Heart left ventricle (tissue), 16 donors: ENCODE measurements at regions not wholly inside any gene's neighbourhood (a gene's known extent, or its start where the extent isn't known, plus 50 kb on each side); places are given as distances from the start of the nearest gene placed in this dataset.
A peak's percentile ranks its signal among the peaks of the same experiment; 100 is the strongest.
"Not testable (repeated sequence)": the region's sequence is repeated elsewhere in the genome, so short reads cannot be mapped to it uniquely, and the experiment has no call there.

Source experiments
- ATAC-seq, 4 donors: fragments of 200-7000 bp; cut with Tn5 transposase; one replicate each; pipeline ENCODE4 v1.9.1; 2020 to 2022; ENCODE audit warnings: moderate library complexity in 4 of 4, mild to moderate bottlenecking in 3 of 4, moderate number of reproducible peaks in 1 of 4
- DNase-seq, 5 donors: peaks; one replicate each; pipeline ENCODE4 v3.0.0-alpha.2; 2020
- H3K27ac ChIP-seq, 12 donors: fragments of 200-600 bp; sonication (generic) in 4 of 12; one replicate each; pipeline versions ENCODE4 v1.5.0 to v1.8.0; 2016 to 2022; ENCODE audit warnings: mild to moderate bottlenecking in 2 of 12
- H3K27me3 ChIP-seq, 9 donors: fragments of 200-600 bp; sonication (generic) in 2 of 9; one replicate each; pipeline versions ENCODE4 v1.5.1 to v1.8.0; 2016 to 2022; ENCODE audit warnings: mild to moderate bottlenecking in 3 of 9
- H3K36me3 ChIP-seq, 9 donors: fragments of 200-600 bp; sonication (generic) in 2 of 9; one replicate each; pipeline versions ENCODE4 v1.5.0 to v1.8.0; 2018 to 2022; ENCODE audit warnings: mild to moderate bottlenecking in 2 of 9
- H3K4me1 ChIP-seq, 12 donors: fragments of 200-600 bp; sonication (generic) in 4 of 12; one replicate each; pipeline versions ENCODE4 v1.5.0 to v1.8.0; 2016 to 2022; ENCODE audit warnings: mild to moderate bottlenecking in 3 of 12
- H3K4me3 ChIP-seq, 12 donors: fragments of 200-600 bp; sonication (generic) in 4 of 12; one replicate each; pipeline versions ENCODE4 v1.5.0 to v1.8.0; 2017 to 2022; ENCODE audit warnings: mild to moderate bottlenecking in 9 of 12, moderate library complexity in 4 of 12
- H3K9me3 ChIP-seq, 12 donors: fragments of 200-600 bp; sonication (generic) in 4 of 12; one replicate each; pipeline versions ENCODE4 v1.5.0 to v1.8.0; 2016 to 2022; ENCODE audit warnings: mild to moderate bottlenecking in 1 of 12
- POLR2A ChIP-seq, 2 donors: fragments of 450-650 bp; IDR thresholded peaks; one replicate each; pipeline ENCODE4 v1.6.1; 2017; ENCODE audit warnings: antibody characterized with exemption in 2 of 2, mild to moderate bottlenecking in 2 of 2, moderate library complexity in 2 of 2
- WGBS, 4 donors: extraction: QIAGEN DNeasy Blood & Tissue Kit in 2 of 4; methylation state at CpG; one replicate each; pipeline versions ENCODE4 v1.1.5 to v1.1.7; 2013 to 2018; 5-methylcytosine and 5-hydroxymethylcytosine counted together
- intact Hi-C, 10 donors: fragments of 100-400 bp; cut with DNase I; formaldehyde crosslinking; loops; one replicate each; pipeline versions ENCODE4 v1.11.1 to v1.14.2; 2022
- TF ChIP-seq, protein P1 (sequence below), 12 donors: fragments of 200-600 bp; sonication (generic) in 4 of 12; IDR thresholded peaks; one replicate each; pipeline versions ENCODE4 v1.5.0 to v1.8.0; 2018 to 2022; ENCODE audit warnings: antibody characterized with exemption in 12 of 12, mild to moderate bottlenecking in 5 of 12
- donor health status: ischemic (EF 13 %, LVEDD 7.1; RV severe dilation, severe dysfunction).
- donor health status: healthy with polysubstance abuse.
- donor health status: DM: no; HTN: yes; CAD: no.
- donor health status: DM: no; HTN: no; CAD: no.
- donor health status: ischemic (EF 25% LVEDD 6.9; RV normal size, moderate dysfunction).
- donor health status: ischemic (EF 25% LVEDD 5.7; RV mildly dilated, moderate dysfunction).
- donor health status: healthy.
- donor health status: DM: yes; HTN: yes; CAD: no.
- donor health status: ischemic (EF 35%, LVEDD 5.7; RV mildly dilated, moderate dysfunction).
- donor health status: nonischemic (EF 11% LVEDD 7.7; RV severe dilation, severe dysfunction).
- donor health status: DM: yes; HTN: yes; CAD: no.
- donor health status: PGD.
- donor health status: ischemic (EF 29% LVEDD 5.4; RV normal size, mild dysfunction).
- donor health status: nonischemic (EF 23%, LVEDD 6.1; RV moderate dilation, normal function).

DNA sequence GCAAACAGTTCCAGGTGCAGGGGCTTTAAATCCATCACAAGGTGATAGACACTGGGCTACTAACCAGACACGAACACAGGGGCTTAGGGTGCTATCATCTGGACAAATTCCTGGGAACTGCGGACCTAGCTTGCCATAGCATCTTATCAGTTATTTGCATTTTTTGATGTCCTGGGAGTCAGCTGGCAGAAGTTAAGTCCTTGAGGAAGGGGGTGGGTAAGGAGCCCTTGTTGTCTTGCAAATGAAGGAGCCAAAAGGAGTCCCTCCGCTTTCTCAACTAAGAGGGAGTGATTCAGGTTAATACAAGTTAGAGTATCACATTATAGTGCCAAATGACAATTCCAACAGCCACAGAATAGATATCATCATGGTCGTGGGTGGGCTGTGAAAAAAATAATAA is 108.9 kb downstream of the NPAP1 start:
- ATAC-seq (no peak), DNase-seq (no peak)
- intact Hi-C loops = no loop called here

DNA sequence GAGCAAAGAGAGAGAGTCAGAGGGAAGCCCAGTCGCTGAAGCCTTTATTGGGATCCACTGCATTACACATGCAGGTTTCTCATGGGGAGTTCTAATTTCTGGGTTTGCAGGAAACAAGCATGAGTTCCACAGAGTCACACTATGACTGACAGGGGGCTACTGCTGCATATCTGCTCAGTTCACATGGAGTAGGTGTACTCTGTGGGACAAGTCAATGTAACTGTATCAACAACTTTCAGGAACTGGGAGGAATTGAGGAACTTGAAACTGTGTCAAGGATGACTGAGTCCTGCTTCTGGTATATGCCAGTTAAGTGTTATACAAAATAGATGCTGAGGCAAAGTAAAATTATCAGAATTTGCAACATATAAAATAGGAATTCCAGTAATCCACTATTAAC is 110.8 kb downstream of the NPAP1 start:
- intact Hi-C loops = no loop called here
- ATAC-seq (no peak), DNase-seq (no peak)
- Histone ChIP-seq H3K36me3 (no peaks in the 10 kb centered on the region), H3K27me3 (peaks cover 0 to 9% (median 0%) of the 10 kb centered on the region in 9 donors), H3K9me3 (peaks cover 0 to 11% (median 0%) of the 10 kb centered on the region in 12 donors), H3K4me1 (no peaks in the 10 kb centered on the region), H3K4me3 (no peak overlapping the region), H3K27ac (no peak overlapping the region)
- WGBS, 4 donors = 57 to 80% (median 72%) methylated on average over 1 of the region's 1 CpG
- TF ChIP-seq POLR2A (IDR thresholded peaks at IDR 0.05) = no peak
- TF ChIP-seq, protein P1, sequence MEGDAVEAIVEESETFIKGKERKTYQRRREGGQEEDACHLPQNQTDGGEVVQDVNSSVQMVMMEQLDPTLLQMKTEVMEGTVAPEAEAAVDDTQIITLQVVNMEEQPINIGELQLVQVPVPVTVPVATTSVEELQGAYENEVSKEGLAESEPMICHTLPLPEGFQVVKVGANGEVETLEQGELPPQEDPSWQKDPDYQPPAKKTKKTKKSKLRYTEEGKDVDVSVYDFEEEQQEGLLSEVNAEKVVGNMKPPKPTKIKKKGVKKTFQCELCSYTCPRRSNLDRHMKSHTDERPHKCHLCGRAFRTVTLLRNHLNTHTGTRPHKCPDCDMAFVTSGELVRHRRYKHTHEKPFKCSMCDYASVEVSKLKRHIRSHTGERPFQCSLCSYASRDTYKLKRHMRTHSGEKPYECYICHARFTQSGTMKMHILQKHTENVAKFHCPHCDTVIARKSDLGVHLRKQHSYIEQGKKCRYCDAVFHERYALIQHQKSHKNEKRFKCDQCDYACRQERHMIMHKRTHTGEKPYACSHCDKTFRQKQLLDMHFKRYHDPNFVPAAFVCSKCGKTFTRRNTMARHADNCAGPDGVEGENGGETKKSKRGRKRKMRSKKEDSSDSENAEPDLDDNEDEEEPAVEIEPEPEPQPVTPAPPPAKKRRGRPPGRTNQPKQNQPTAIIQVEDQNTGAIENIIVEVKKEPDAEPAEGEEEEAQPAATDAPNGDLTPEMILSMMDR (IDR thresholded peaks at IDR 0.05) = no peak

More for the DNA sequence above, 108.9 kb downstream of the NPAP1 start:
- Histone ChIP-seq H3K9me3 (peaks cover 0 to 11% (median 0%) of the 10 kb centered on the region in 12 donors), H3K4me3 (no peak overlapping the region), H3K36me3 (no peaks in the 10 kb centered on the region), H3K27me3 (peaks cover 0 to 11% (median 0%) of the 10 kb centered on the region in 9 donors), H3K4me1 (no peaks in the 10 kb centered on the region), H3K27ac (no peak overlapping the region)
- 29 to 37% (median 33%) methylated on average over 4 of the region's 4 CpGs for WGBS, 4 donors
- no peak for TF ChIP-seq POLR2A (IDR thresholded peaks at IDR 0.05)
- TF ChIP-seq, protein P1 (IDR thresholded peaks at IDR 0.05) = no peak

DNA sequence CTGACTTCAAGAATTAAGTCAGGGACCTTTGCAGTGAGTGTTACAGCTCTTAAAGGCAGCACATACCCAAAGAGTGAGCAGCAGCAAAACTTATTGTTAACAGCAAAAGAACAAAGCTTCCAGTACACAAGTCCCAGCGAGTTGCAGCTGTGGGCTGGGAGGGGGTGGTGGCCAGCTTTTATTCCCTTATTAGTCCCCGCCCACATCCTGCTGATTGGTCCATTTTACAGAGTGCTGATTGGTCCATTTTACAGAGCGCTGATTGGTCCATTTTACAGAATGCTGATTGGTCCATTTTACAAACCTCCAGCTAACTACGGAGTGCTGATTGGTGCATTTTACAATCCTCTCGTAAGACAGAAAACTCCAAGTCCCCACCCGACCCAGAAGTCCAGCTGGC is 127.0 kb downstream of the NPAP1 start:
- H3K4me1 ChIP-seq, H3K27me3 ChIP-seq, H3K36me3 ChIP-seq, H3K4me3 ChIP-seq, DNase-seq, intact Hi-C loops, H3K27ac ChIP-seq, ATAC-seq: not testable (repeated sequence)
- H3K9me3 ChIP-seq = peaks cover 0 to 28% (median 0%) of the 10 kb centered on the region in 12 donors
- 64 to 73% (median 67%) methylated on average over 5 to 6 of the region's 6 CpGs for WGBS, 4 donors

DNA sequence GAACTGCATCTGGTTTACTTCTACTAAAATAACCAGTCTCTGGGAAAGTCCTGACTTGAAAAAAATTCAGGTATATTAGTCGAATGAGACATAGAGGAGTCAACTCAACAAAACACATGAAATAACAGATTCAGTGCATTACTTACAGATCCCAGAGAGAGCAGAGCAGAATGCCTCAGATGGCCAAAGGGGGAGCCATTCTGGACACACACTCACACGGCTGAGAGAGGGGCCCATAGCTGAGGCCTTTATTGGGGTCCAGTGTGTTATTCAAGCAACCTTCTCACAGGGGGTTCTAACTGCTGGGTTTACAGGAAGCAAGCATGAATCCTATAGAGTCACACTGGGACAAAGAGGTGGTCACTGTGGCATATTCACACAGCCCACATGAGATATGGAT is 135.1 kb upstream of the SNRPN start:
- WGBS, 4 donors = 48 to 60% (median 55%) methylated on average over 2 of the region's 2 CpGs
- TF ChIP-seq POLR2A (IDR thresholded peaks at IDR 0.05) = no peak
- TF ChIP-seq, protein P1 (IDR thresholded peaks at IDR 0.05) = no peak
- Histone ChIP-seq H3K27me3 (no peaks in the 10 kb centered on the region), H3K4me3 (no peak overlapping the region), H3K9me3 (peaks cover 0 to 11% (median 0%) of the 10 kb centered on the region in 12 donors), H3K4me1 (no peaks in the 10 kb centered on the region), H3K27ac (no peak overlapping the region), H3K36me3 (no peaks in the 10 kb centered on the region)
- ATAC-seq (no peak), DNase-seq (no peak)
- intact Hi-C loops = loop anchor here in 1 of 10 donors (10.0 kb wide), 1 partner anchor 65 kb away; no protein-coding TSS in a partner anchor

DNA sequence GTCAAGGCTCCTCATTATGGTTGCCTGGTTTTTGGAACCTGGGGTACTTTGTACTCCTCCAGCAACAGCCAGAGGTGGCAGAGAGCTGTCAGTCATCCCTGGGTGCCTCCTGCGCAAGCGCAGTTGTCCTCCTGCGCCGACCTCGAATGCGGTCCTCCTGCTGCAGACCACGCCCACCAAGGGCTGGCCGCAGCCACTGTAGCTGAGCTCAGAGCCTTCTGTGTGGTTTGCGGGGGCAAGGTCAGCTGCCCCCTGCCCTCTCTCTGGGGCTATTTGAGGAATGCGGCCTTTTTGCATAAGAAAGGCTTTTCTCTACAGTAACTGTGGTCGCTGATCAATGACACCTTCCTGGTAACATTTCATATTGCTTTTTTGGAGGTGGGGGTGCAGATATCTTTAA is 131.3 kb upstream of the SNRPN start:
- peak overlapping the region in 10 of 12 donors; percentile 6 to 54 (median 45) for H3K4me3 ChIP-seq
- ATAC-seq = peak; percentile 91 to 96 (median 94)
- 36 to 58% (median 39%) methylated on average over 11 of the region's 11 CpGs for WGBS, 4 donors

More for the DNA sequence above, 131.3 kb upstream of the SNRPN start:
- H3K4me1 ChIP-seq = no peaks in the 10 kb centered on the region
- H3K9me3 ChIP-seq = peaks cover 0 to 9% (median 0%) of the 10 kb centered on the region in 12 donors
- TF ChIP-seq, protein P1 (IDR thresholded peaks at IDR 0.05) = no peak
- TF ChIP-seq POLR2A (IDR thresholded peaks at IDR 0.05) = no peak
- H3K36me3 ChIP-seq = no peaks in the 10 kb centered on the region
- peak; percentile 20 to 76 (median 71) for DNase-seq
- intact Hi-C loops = loop anchor here in 1 of 10 donors (10.0 kb wide), 1 partner anchor 61 kb away; no protein-coding TSS in a partner anchor
- H3K27me3 ChIP-seq = no peaks in the 10 kb centered on the region
- H3K27ac ChIP-seq = peak overlapping the region in 1 of 12 donors; percentile 29
